GM23338 (cell line): ENCODE measurements at regions not wholly inside any gene's neighbourhood (a gene's known extent, or its start where the extent isn't known, plus 50 kb on each side); places are given as distances from the start of the nearest gene placed in this dataset.

Source experiments
- ATAC-seq: fragments of 200-7000 bp; cut with Tn5 transposase; 3 replicates; pipeline ENCODE4 v1.9.1; 2020
- DNase-seq: peaks from one replicate; pipeline ENCODE4 v3.0.0-alpha.2; 2015; ENCODE audit warnings: low spot score
- H2AFZ ChIP-seq: fragments of 200-600 bp; sonication (generic); 2 replicates; pipeline ENCODE4 v1.8.0; 2016; ENCODE audit warnings: antibody characterized with exemption, mild to moderate bottlenecking, moderate library complexity
- H3F3A ChIP-seq: fragments of 200-600 bp; sonication (generic); replicated peaks from 2 replicates; pipeline ENCODE4 v1.8.0; 2017; ENCODE audit warnings: antibody characterized with exemption, mixed run types, low read depth
- H3K27ac ChIP-seq: fragments of 200-600 bp; sonication (generic); 2 replicates; pipeline ENCODE4 v1.6.1; 2016; ENCODE audit warnings: low read depth
- H3K27me3 ChIP-seq: fragments of 200-600 bp; sonication (generic); 2 replicates; pipeline ENCODE4 v1.8.0; 2016; ENCODE audit warnings: mild to moderate bottlenecking, mixed run types, moderate library complexity; ENCODE audit not compliant: insufficient read depth
- H3K36me3 ChIP-seq: fragments of 200-600 bp; sonication (generic); 2 replicates; pipeline ENCODE4 v1.8.0; 2016; ENCODE audit warnings: mild to moderate bottlenecking; ENCODE audit not compliant: insufficient read depth
- H3K4me1 ChIP-seq: fragments of 200-600 bp; sonication (generic); 2 replicates; pipeline ENCODE4 v1.8.0; 2016; ENCODE audit warnings: mild to moderate bottlenecking, moderate library complexity; ENCODE audit not compliant: insufficient read depth
- H3K4me2 ChIP-seq: fragments of 200-600 bp; sonication (generic); 2 replicates; pipeline ENCODE4 v1.7.1; 2017; ENCODE audit warnings: mixed run types
- H3K4me3 ChIP-seq: fragments of 200-600 bp; sonication (generic); 2 replicates; pipeline ENCODE4 v1.6.1; 2016; ENCODE audit warnings: mixed run types
- H3K79me2 ChIP-seq: fragments of 200-600 bp; sonication (generic); replicated peaks from 2 replicates; pipeline ENCODE4 v1.8.0; 2017; ENCODE audit warnings: mild to moderate bottlenecking; ENCODE audit not compliant: insufficient read depth
- H3K9me2 ChIP-seq: fragments of 200-600 bp; sonication (generic); 2 replicates; pipeline ENCODE4 v1.8.0; 2017; ENCODE audit not compliant: insufficient read depth
- H4K20me1 ChIP-seq: fragments of 200-600 bp; sonication (generic); replicated peaks from 2 replicates; pipeline ENCODE4 v1.8.0; 2017; ENCODE audit warnings: mild to moderate bottlenecking; ENCODE audit not compliant: insufficient read depth
- H3K27ac Mint-ChIP-seq: 2 replicates; pipeline ENCODE4 v1.8.0; 2020; ENCODE audit warnings: inconsistent platforms, mild to moderate bottlenecking, moderate library complexity, mixed read lengths
- H3K27me3 Mint-ChIP-seq: 3 replicates; pipeline ENCODE4 v1.8.0; 2022; ENCODE audit warnings: low read depth, mild to moderate bottlenecking, moderate library complexity, mixed read lengths, inconsistent platforms; ENCODE audit not compliant: insufficient read depth, poor library complexity
- H3K36me3 Mint-ChIP-seq: 3 replicates; pipeline ENCODE4 v1.8.0; 2021; ENCODE audit warnings: low read depth, mild to moderate bottlenecking, inconsistent platforms, moderate library complexity, mixed read lengths
- H3K4me1 Mint-ChIP-seq: 3 replicates; pipeline ENCODE4 v1.8.0; 2020; ENCODE audit warnings: mild to moderate bottlenecking, inconsistent platforms, mixed read lengths
- H3K4me3 Mint-ChIP-seq: 3 replicates; pipeline ENCODE4 v1.8.0; 2021; ENCODE audit warnings: moderate library complexity, mild to moderate bottlenecking, inconsistent platforms, mixed read lengths
- H3K9me3 Mint-ChIP-seq: 3 replicates; pipeline ENCODE4 v1.8.0; 2020; ENCODE audit warnings: moderate library complexity, mild to moderate bottlenecking, inconsistent platforms, mixed read lengths
- CREB1 ChIP-seq: fragments of 250-450 bp; sonication (Bioruptor Pico); IDR thresholded peaks from 2 replicates; pipeline ENCODE4 v1.5.0; 2020; ENCODE audit warnings: low read depth, mild to moderate bottlenecking, moderate library complexity
- CTCF ChIP-seq, 2 experiments: fragments of 200-600 bp in 1 of 2; sonication (generic) in 1 of 2; conservative IDR thresholded peaks; 2 replicates each; pipeline versions ENCODE4 v1.5.1 to v1.6.1; 2016 to 2017; ENCODE audit warnings: antibody characterized with exemption in 2 of 2, low read depth in 2 of 2, mild to moderate bottlenecking in 2 of 2, moderate library complexity in 1 of 2
- ETS1 ChIP-seq: IDR thresholded peaks from 2 replicates; pipeline ENCODE4 v1.6.1; 2016; ENCODE audit warnings: antibody characterized with exemption
- EZH2 ChIP-seq: fragments of 200-600 bp; sonication (generic); IDR thresholded peaks from one replicate; pipeline ENCODE4 v1.8.0; 2017; ENCODE audit warnings: antibody characterized with exemption, mild to moderate bottlenecking, low read depth; ENCODE audit not compliant: unreplicated experiment
- EZH2phosphoT487 ChIP-seq: fragments of 200-600 bp; sonication (generic); IDR thresholded peaks from one replicate; pipeline ENCODE4 v1.8.1; 2018; ENCODE audit warnings: antibody characterized with exemption; ENCODE audit not compliant: unreplicated experiment
- JUNB ChIP-seq: IDR thresholded peaks from one replicate; pipeline ENCODE4 v1.6.1; 2016; ENCODE audit warnings: antibody characterized with exemption; ENCODE audit not compliant: unreplicated experiment
- NANOG ChIP-seq: IDR thresholded peaks from 2 replicates; pipeline ENCODE4 v1.6.1; 2016; ENCODE audit warnings: antibody characterized with exemption, borderline replicate concordance
- POLR2AphosphoS5 ChIP-seq: IDR thresholded peaks from 2 replicates; pipeline ENCODE4 v1.6.1; 2016; ENCODE audit warnings: antibody characterized with exemption, low read depth
- REST ChIP-seq: IDR thresholded peaks from one replicate; pipeline ENCODE4 v1.6.1; 2018; ENCODE audit warnings: antibody characterized with exemption; ENCODE audit not compliant: unreplicated experiment
- STAT1 ChIP-seq: IDR thresholded peaks from one replicate; pipeline ENCODE4 v1.6.1; 2016; ENCODE audit warnings: antibody characterized with exemption; ENCODE audit not compliant: unreplicated experiment
- ZNF114 ChIP-seq: fragments of 250-450 bp; sonication (Bioruptor Pico); IDR thresholded peaks from 2 replicates; pipeline ENCODE4 v1.5.0; 2020; ENCODE audit warnings: mild to moderate bottlenecking, moderate library complexity
- ZNF331 ChIP-seq: fragments of 250-450 bp; sonication (Bioruptor Pico); IDR thresholded peaks from 2 replicates; pipeline ENCODE4 v1.5.0; 2020; ENCODE audit warnings: low read depth, mild to moderate bottlenecking, moderate library complexity

- TF ChIP-seq CTCF (conservative IDR thresholded peaks at IDR 0.05; ENCODE audit: low read depth in 2 of 2), result no peak
- TF ChIP-seq REST, result no peak
- no peak for TF ChIP-seq ETS1
- TF ChIP-seq POLR2AphosphoS5, result no peak
- no peak for TF ChIP-seq JUNB
- no peak for TF ChIP-seq NANOG
- TF ChIP-seq EZH2, result no peak
- TF ChIP-seq ZNF331 (CRISPR knock-in tag), result no peak
- TF ChIP-seq EZH2phosphoT487, result no peak
- no peak for TF ChIP-seq ZNF114
These were observed 376.5 kb downstream of the ADGRL2 start (continued) for GRCh38 chr1:82177192-82177591.

GRCh38 chr1:82171955-82172354 is 371.2 kb downstream of the ADGRL2 start:
- no peaks in the 10 kb centered on the region for H3K9me2 ChIP-seq
- no peak for ATAC-seq
- H2AFZ ChIP-seq, result no peak overlapping the region
- no peaks in the 10 kb centered on the region for H3K36me3 ChIP-seq
- H4K20me1 ChIP-seq, result no peaks in the 10 kb centered on the region
- Mint-ChIP-seq H3K36me3 (no peaks in the 10 kb centered on the region), H3K4me1 (no peaks in the 10 kb centered on the region), H3K4me3 (no peak overlapping the region), H3K9me3 (no peaks in the 10 kb centered on the region), H3K27me3 (no peaks in the 10 kb centered on the region), H3K27ac (no peak overlapping the region)
- no peaks in the 10 kb centered on the region for H3K79me2 ChIP-seq
- H3K27ac ChIP-seq, result no peak overlapping the region
- H3K4me3 ChIP-seq, result no peak overlapping the region
- DNase-seq, result no peak
- H3K27me3 ChIP-seq, result no peaks in the 10 kb centered on the region
- H3K4me1 ChIP-seq, result no peaks in the 10 kb centered on the region
- no peak overlapping the region for H3K4me2 ChIP-seq
- no peaks in the 10 kb centered on the region for H3F3A ChIP-seq
- no peak for TF ChIP-seq ZNF331 (CRISPR knock-in tag)
- TF ChIP-seq EZH2, result no peak
- no peak for TF ChIP-seq CREB1 (CRISPR knock-in tag)
- no peak for TF ChIP-seq NANOG
- no peak for TF ChIP-seq STAT1
- TF ChIP-seq CTCF (conservative IDR thresholded peaks at IDR 0.05; ENCODE audit: low read depth in 2 of 2), result no peak
